CD8-positive, alpha-beta memory T cell (primary cell): ENCODE measurements at regions not wholly inside any gene's neighbourhood (a gene's known extent, or its start where the extent isn't known, plus 50 kb on each side); places are given as distances from the start of the nearest gene placed in this dataset.
"Not testable (repeated sequence)": the region's sequence is repeated elsewhere in the genome, so short reads cannot be mapped to it uniquely, and the experiment has no call there.

Source experiments
- CTCF ChIA-PET: fragments of 350-600 bp; sonication (Branson Sonifier 250); formaldehyde crosslinking; loops from one replicate; lab custom pipeline; 2021; ENCODE audit warnings: antibody characterized with exemption; lab: Charles Lee
- POLR2A ChIA-PET: fragments of 350-600 bp; sonication (Branson Sonifier 250); formaldehyde crosslinking; loops from one replicate; lab custom pipeline; 2021; ENCODE audit warnings: antibody characterized with exemption; lab: Charles Lee
- DNase-seq, 5 donors: peaks; one replicate each; pipeline versions ENCODE4 v3.0.0 to v3.0.0-alpha.2; 2020 to 2022; ENCODE audit warnings: mixed read lengths in 1 of 5
- H3K27ac ChIP-seq: one replicate; pipeline ENCODE4 v1.7.0; 2013; ENCODE audit warnings: low read depth, mild to moderate bottlenecking, low read length, moderate library complexity
- H3K27me3 ChIP-seq: 2 replicates; pipeline ENCODE4 v1.7.0; 2013; ENCODE audit warnings: low read length, mild to moderate bottlenecking; ENCODE audit not compliant: insufficient read depth, poor library complexity, severe bottlenecking
- H3K36me3 ChIP-seq: 2 replicates; pipeline ENCODE4 v1.7.0; 2013; ENCODE audit warnings: mild to moderate bottlenecking, low read length, moderate library complexity; ENCODE audit not compliant: insufficient read depth
- H3K4me1 ChIP-seq: 2 replicates; pipeline ENCODE4 v1.7.0; 2013; ENCODE audit warnings: mild to moderate bottlenecking, low read length, moderate library complexity; ENCODE audit not compliant: insufficient read depth
- H3K4me3 ChIP-seq: 2 replicates; pipeline ENCODE4 v1.7.0; 2013; ENCODE audit warnings: mild to moderate bottlenecking, low read length
- H3K9me3 ChIP-seq: 2 replicates; pipeline ENCODE4 v1.7.0; 2013; ENCODE audit warnings: mild to moderate bottlenecking, low read length
- H3K27ac Mint-ChIP-seq, 8 donors: one replicate each; pipeline ENCODE4 v1.8.0; 2020 to 2021; ENCODE audit warnings: mixed read lengths in 8 of 8, mild to moderate bottlenecking in 6 of 8, inconsistent platforms in 3 of 8, moderate library complexity in 3 of 8
- H3K27me3 Mint-ChIP-seq, 2 donors: one replicate each; pipeline ENCODE4 v1.8.0; 2020 to 2021; ENCODE audit warnings: mixed read lengths in 2 of 2, mild to moderate bottlenecking in 1 of 2, moderate library complexity in 1 of 2
- H3K36me3 Mint-ChIP-seq, 3 donors: one replicate each; pipeline ENCODE4 v1.8.0; 2020 to 2021; ENCODE audit warnings: mixed read lengths in 3 of 3, inconsistent platforms in 1 of 3, mild to moderate bottlenecking in 1 of 3
- H3K4me1 Mint-ChIP-seq, 3 donors: one replicate each; pipeline ENCODE4 v1.8.0; 2020 to 2021; ENCODE audit warnings: mixed read lengths in 3 of 3, inconsistent platforms in 1 of 3, mild to moderate bottlenecking in 1 of 3
- H3K4me3 Mint-ChIP-seq, 7 donors: one replicate each; pipeline ENCODE4 v1.8.0; 2020 to 2021; ENCODE audit warnings: mixed read lengths in 7 of 7, mild to moderate bottlenecking in 6 of 7, moderate library complexity in 4 of 7, inconsistent platforms in 2 of 7
- H3K9me3 Mint-ChIP-seq, 5 donors: one replicate each; pipeline ENCODE4 v1.8.0; 2020 to 2022; ENCODE audit warnings: mixed read lengths in 5 of 5, mild to moderate bottlenecking in 3 of 5, moderate library complexity in 2 of 5, inconsistent platforms in 1 of 5

DNA sequence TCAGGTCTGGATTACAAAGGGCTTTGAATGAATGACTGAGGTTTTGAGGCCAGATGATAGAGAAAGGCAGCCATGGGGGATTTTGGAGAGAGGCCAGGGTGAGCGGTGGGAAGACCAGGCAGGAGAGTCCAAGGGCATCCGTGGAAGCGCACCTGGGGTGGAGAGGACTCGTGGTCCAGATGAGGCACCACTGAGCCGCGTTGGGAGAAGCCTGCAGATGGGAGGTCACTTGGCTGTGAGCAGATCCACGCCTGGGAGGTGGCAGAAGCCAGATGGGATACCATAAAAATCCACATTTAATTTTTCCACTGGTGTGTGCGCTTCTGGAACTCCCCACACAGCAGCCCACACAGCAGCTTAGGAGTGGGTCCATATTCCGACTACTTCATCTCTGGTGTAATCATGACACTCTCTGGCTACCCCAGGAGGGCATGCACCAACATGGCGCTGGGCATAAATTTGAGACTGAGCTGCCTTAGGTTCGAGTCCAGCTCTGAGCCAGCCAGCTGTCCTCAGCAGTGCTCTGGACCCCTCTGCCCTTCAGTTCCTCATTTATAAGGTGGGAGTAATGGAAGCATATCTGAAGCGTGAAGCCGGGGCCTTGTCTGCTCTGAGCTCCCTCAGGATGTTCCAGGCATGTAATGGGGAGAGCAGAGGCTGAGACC is 90.2 kb upstream of the FAM20C start:
- Mint-ChIP-seq H3K4me1 (peaks cover 17 to 21% (median 18%) of the 10 kb centered on the region in 3 donors), H3K4me3 (peak overlapping the region in 3 of 7 donors; percentile 39 to 71 (median 40)), H3K9me3 (peaks cover 10 to 28% (median 12%) of the 10 kb centered on the region in 5 donors), H3K27ac (peak overlapping the region in 7 of 8 donors; percentile 39 to 93 (median 66)), H3K27me3 (peaks cover 12 to 20% of the 10 kb centered on the region in 2 donors), H3K36me3 (no peaks in the 10 kb centered on the region)
- Histone ChIP-seq H3K4me1 (no peaks in the 10 kb centered on the region), H3K36me3 (no peaks in the 10 kb centered on the region), H3K27ac (no peak overlapping the region), H3K9me3 (no peaks in the 10 kb centered on the region), H3K27me3 (no peaks in the 10 kb centered on the region), H3K4me3 (no peak overlapping the region)
- DNase-seq = no peak
- ChIA-PET POLR2A (no interaction called here), CTCF (no interaction called here)

DNA sequence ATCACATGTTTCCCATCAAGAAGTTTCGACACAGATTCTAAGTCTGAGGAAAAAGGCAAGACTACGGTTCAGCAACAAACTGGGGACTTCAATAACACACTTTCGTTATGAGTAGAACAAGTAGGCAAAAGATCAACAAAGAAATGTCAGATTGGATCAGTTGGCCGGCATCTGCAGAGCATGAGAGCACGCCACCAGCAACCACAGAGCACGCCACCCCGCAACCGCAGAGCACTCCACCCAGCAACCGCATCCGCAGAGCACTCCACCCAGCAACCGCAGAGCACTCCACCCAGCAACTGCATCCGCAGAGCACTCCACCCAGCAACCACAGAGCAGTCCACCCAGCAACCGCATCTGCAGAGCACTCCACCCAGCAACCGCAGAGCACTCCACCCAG is 89.7 kb upstream of the FAM20C start:
- Mint-ChIP-seq H3K4me1 (peaks cover 17 to 21% (median 18%) of the 10 kb centered on the region in 3 donors), H3K27ac (peak overlapping the region in 7 of 8 donors; percentile 39 to 93 (median 66)), H3K36me3 (no peaks in the 10 kb centered on the region), H3K9me3 (peaks cover 9 to 24% (median 11%) of the 10 kb centered on the region in 5 donors), H3K27me3 (peaks cover 12 to 18% of the 10 kb centered on the region in 2 donors), H3K4me3 (peak overlapping the region in 4 of 7 donors; percentile 35 to 71 (median 40))
- Histone ChIP-seq H3K4me3 (no peak overlapping the region), H3K9me3 (no peaks in the 10 kb centered on the region), H3K27ac (no peak overlapping the region), H3K4me1 (no peaks in the 10 kb centered on the region), H3K27me3 (no peaks in the 10 kb centered on the region), H3K36me3 (no peaks in the 10 kb centered on the region)
- CTCF ChIA-PET = no interaction called here
- DNase-seq = peak in 1 of 5 donors; percentile 11
- POLR2A ChIA-PET = no interaction called here

DNA sequence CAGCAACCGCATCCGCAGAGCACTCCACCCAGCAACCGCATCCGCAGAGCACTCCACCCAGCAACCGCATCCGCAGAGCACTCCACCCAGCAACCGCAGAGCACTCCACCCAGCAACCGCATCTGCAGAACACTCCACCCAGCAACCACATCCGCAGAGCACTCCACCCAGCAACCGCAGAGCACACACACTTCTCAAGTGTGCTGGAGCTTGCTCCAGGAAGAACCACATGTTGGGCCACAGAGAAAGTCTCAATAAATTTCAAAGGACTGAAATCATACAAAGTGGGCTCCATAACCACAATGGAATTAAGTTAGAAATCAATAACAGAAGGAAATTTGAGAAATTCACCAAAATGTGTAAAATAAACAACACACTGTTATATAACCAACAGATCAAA is 88.4 kb upstream of the FAM20C start:
- peak in 2 of 5 donors; percentile 20 to 36 for DNase-seq
- H3K36me3 Mint-ChIP-seq, CTCF ChIA-PET, H3K4me1 ChIP-seq, H3K4me3 ChIP-seq, H3K36me3 ChIP-seq, H3K27ac ChIP-seq, H3K27me3 ChIP-seq, POLR2A ChIA-PET, H3K9me3 ChIP-seq: not testable (repeated sequence)
- H3K4me3 Mint-ChIP-seq = peak overlapping the region in 1 of 7 donors; percentile 68
- H3K9me3 Mint-ChIP-seq = peaks cover 4 to 15% (median 8%) of the 10 kb centered on the region in 5 donors
- peak overlapping the region in 7 of 8 donors; percentile 32 to 89 (median 75) for H3K27ac Mint-ChIP-seq
- peaks cover 12 to 26% of the 10 kb centered on the region in 2 donors for H3K27me3 Mint-ChIP-seq
- H3K4me1 Mint-ChIP-seq = peaks cover 17 to 21% (median 18%) of the 10 kb centered on the region in 3 donors

DNA sequence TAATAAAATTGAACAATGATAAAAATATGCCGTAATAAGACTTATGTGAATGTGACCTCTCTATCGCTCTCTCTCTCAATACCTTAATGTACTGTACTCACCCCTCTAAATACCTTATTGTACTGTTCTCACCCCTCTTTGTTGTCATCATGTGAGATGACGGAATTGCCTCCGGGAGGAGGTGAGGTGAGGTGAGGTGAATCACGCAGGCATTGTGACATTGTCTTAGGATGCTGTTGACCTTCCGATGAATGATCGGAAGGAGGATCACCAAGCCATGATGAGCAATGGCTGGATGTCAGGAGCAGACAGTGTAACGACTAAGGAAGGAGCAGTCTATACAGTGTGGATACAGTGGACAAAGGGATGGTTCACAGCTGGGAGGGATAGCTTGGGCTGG is 87.4 kb upstream of the FAM20C start:
- Mint-ChIP-seq H3K27me3 (peaks cover 12 to 26% of the 10 kb centered on the region in 2 donors), H3K4me3 (no peak overlapping the region), H3K27ac (peak overlapping the region in 2 of 8 donors; percentile 26 to 42), H3K4me1 (peaks cover 17 to 21% (median 18%) of the 10 kb centered on the region in 3 donors), H3K36me3 (no peaks in the 10 kb centered on the region), H3K9me3 (peaks cover 4 to 12% (median 8%) of the 10 kb centered on the region in 5 donors)
- Histone ChIP-seq H3K9me3 (no peaks in the 10 kb centered on the region), H3K27me3 (no peaks in the 10 kb centered on the region), H3K4me1 (no peaks in the 10 kb centered on the region), H3K4me3 (no peak overlapping the region), H3K36me3 (no peaks in the 10 kb centered on the region), H3K27ac (no peak overlapping the region)
- POLR2A ChIA-PET = no interaction called here
- CTCF ChIA-PET = no interaction called here
- DNase-seq = no peak

DNA sequence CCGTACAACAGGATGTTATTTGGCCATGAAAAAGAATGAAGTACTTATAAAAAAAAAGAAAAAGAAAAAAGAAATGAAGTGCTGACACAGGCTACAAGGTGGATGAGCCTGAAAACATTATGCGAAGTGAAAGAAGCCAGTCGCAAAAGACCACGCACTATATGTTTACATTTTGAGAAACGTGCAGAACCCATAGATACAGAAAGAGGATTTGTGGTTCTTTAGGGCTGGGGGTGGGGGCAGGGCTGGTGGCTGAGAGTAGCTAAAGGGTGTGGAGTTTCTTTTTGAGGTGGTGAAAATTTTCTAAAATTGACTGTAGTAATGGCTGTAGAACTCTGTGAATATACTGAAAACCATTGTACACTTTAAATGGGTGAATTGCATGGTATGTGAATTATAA is 86.0 kb upstream of the FAM20C start:
- Histone ChIP-seq H3K4me1 (no peaks in the 10 kb centered on the region), H3K36me3 (no peaks in the 10 kb centered on the region), H3K4me3 (no peak overlapping the region), H3K27me3 (no peaks in the 10 kb centered on the region), H3K27ac (no peak overlapping the region), H3K9me3 (no peaks in the 10 kb centered on the region)
- no peaks in the 10 kb centered on the region for H3K36me3 Mint-ChIP-seq
- peaks cover 4 to 12% (median 12%) of the 10 kb centered on the region in 5 donors for H3K9me3 Mint-ChIP-seq
- no peak overlapping the region for H3K27ac Mint-ChIP-seq
- peaks cover 17 to 21% (median 18%) of the 10 kb centered on the region in 3 donors for H3K4me1 Mint-ChIP-seq
- DNase-seq = no peak
- H3K27me3 Mint-ChIP-seq = peaks cover 17 to 35% of the 10 kb centered on the region in 2 donors
- H3K4me3 Mint-ChIP-seq = no peak overlapping the region
- POLR2A ChIA-PET = no interaction called here
- CTCF ChIA-PET = no interaction called here

DNA sequence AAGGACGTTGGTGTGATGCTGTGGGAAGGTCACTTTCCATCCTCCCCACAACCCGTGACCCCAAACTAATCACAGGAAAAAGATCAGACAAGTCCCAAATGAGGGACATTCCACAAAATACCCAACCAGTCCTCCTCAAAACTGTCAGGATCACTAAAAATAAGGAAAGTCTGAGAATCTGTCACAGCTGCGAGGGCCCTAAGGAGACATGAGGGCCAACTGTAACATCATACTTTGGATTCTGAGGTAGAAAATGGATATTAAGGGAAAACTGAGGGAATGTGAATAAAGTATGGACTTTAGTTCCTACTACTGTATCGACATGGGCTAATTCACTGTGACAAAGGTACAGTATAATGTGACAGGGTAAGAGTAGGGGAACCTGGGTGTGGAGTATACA is 85.1 kb upstream of the FAM20C start:
- H3K27me3 Mint-ChIP-seq = peaks cover 24 to 44% of the 10 kb centered on the region in 2 donors
- no peaks in the 10 kb centered on the region for H3K36me3 ChIP-seq
- H3K4me1 Mint-ChIP-seq = peaks cover 13 to 16% (median 16%) of the 10 kb centered on the region in 3 donors
- H3K4me3 Mint-ChIP-seq = no peak overlapping the region
- H3K4me3 ChIP-seq = no peak overlapping the region
- DNase-seq = no peak
- no peaks in the 10 kb centered on the region for H3K9me3 ChIP-seq
- H3K4me1 ChIP-seq = no peaks in the 10 kb centered on the region
- CTCF ChIA-PET = no interaction called here
- H3K27ac Mint-ChIP-seq = no peak overlapping the region
- H3K27ac ChIP-seq = no peak overlapping the region
- POLR2A ChIA-PET = no interaction called here
- H3K27me3 ChIP-seq = no peaks in the 10 kb centered on the region
- H3K36me3 Mint-ChIP-seq = peaks cover 0 to 6% (median 0%) of the 10 kb centered on the region in 3 donors
- H3K9me3 Mint-ChIP-seq = peaks cover 10 to 20% (median 19%) of the 10 kb centered on the region in 5 donors

DNA sequence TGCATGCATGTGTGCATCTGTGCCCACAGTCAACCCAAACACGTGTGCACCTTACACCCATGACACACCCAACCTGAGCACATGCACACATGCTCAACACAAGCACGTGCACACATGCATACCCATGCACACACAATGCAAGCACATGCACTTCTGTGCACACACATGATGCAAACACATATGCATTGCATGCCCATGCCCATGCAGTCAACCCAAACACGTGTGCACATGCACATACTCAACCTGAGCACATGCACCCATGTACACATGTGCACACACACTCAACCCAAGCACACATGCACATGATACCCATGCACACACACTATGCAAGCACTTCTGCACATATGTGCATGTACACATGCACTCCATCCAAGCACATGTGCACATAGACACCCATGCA is 84.5 kb upstream of the FAM20C start:
- peaks cover 11 to 26% (median 20%) of the 10 kb centered on the region in 5 donors for H3K9me3 Mint-ChIP-seq
- no peak overlapping the region for H3K4me3 Mint-ChIP-seq
- no peaks in the 10 kb centered on the region for H3K36me3 ChIP-seq
- H3K27ac Mint-ChIP-seq = no peak overlapping the region
- H3K4me1 ChIP-seq = no peaks in the 10 kb centered on the region
- ChIA-PET POLR2A (no interaction called here), CTCF (no interaction called here)
- H3K36me3 Mint-ChIP-seq = peaks cover 0 to 6% (median 2%) of the 10 kb centered on the region in 3 donors
- no peaks in the 10 kb centered on the region for H3K9me3 ChIP-seq
- H3K4me1 Mint-ChIP-seq = peaks cover 7 to 10% (median 9%) of the 10 kb centered on the region in 3 donors
- no peak overlapping the region for H3K4me3 ChIP-seq
- no peak for DNase-seq
- no peaks in the 10 kb centered on the region for H3K27me3 ChIP-seq
- H3K27ac ChIP-seq = no peak overlapping the region
- peaks cover 24 to 51% of the 10 kb centered on the region in 2 donors for H3K27me3 Mint-ChIP-seq

DNA sequence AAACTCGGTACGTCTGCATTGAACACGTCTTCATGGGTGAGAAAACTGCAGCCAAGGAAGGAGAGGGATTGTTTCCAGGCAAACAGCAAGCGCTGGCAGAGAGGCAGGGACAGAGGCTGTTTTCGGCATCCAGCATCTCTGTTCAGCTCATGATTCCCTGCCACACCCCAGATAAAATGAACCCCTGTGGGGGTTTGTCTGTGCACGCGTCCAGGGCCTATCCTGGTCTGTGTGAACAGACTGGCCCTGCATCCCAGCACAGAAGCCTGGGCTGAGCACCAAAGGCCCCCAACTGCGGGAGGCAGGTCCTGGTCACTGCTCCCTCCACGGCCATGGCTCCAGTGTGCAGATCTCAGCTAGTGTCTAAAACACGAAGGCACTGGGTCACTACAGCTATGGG is 83.3 kb upstream of the FAM20C start:
- peaks cover 31 to 61% of the 10 kb centered on the region in 2 donors for H3K27me3 Mint-ChIP-seq
- CTCF ChIA-PET = no interaction called here
- H3K4me1 Mint-ChIP-seq = peaks cover 6 to 9% (median 7%) of the 10 kb centered on the region in 3 donors
- H3K27me3 ChIP-seq = no peaks in the 10 kb centered on the region
- POLR2A ChIA-PET = no interaction called here
- no peaks in the 10 kb centered on the region for H3K36me3 ChIP-seq
- H3K27ac ChIP-seq = no peak overlapping the region
- H3K27ac Mint-ChIP-seq = no peak overlapping the region
- no peak overlapping the region for H3K4me3 ChIP-seq
- no peaks in the 10 kb centered on the region for H3K4me1 ChIP-seq
- DNase-seq = no peak
- H3K9me3 ChIP-seq = no peaks in the 10 kb centered on the region
- peaks cover 9 to 29% (median 28%) of the 10 kb centered on the region in 5 donors for H3K9me3 Mint-ChIP-seq
- peaks cover 0 to 6% (median 2%) of the 10 kb centered on the region in 3 donors for H3K36me3 Mint-ChIP-seq
- no peak overlapping the region for H3K4me3 Mint-ChIP-seq
